GM23248 (cell line): ENCODE measurements at regions not wholly inside any gene's neighbourhood (a gene's known extent, or its start where the extent isn't known, plus 50 kb on each side); places are given as distances from the start of the nearest gene placed in this dataset.

Experiments
- DNase-seq: peaks from one replicate; pipeline ENCODE4 v3.0.0-alpha.2; 2015
- H2AFZ ChIP-seq: fragments of 200-600 bp; sonication (generic); 2 replicates; pipeline ENCODE4 v1.6.1; 2016; ENCODE audit warnings: antibody characterized with exemption
- H3F3A ChIP-seq: fragments of 200-600 bp; sonication (generic); 2 replicates; pipeline ENCODE4 v1.6.1; 2016; ENCODE audit warnings: mild to moderate bottlenecking, antibody characterized with exemption, mixed run types; ENCODE audit not compliant: insufficient read depth
- H3K27ac ChIP-seq: fragments of 200-600 bp; sonication (generic); 2 replicates; pipeline ENCODE4 v1.5.1; 2016; ENCODE audit warnings: mild to moderate bottlenecking
- H3K27me3 ChIP-seq: fragments of 200-600 bp; sonication (generic); replicated peaks from 2 replicates; pipeline ENCODE4 v1.6.1; 2016; ENCODE audit warnings: mild to moderate bottlenecking; ENCODE audit not compliant: insufficient read depth
- H3K36me3 ChIP-seq: fragments of 200-600 bp; sonication (generic); 2 replicates; pipeline ENCODE4 v1.6.1; 2016; ENCODE audit warnings: low read depth, mild to moderate bottlenecking
- H3K4me1 ChIP-seq: fragments of 200-600 bp; sonication (generic); 2 replicates; pipeline ENCODE4 v1.6.1; 2016; ENCODE audit warnings: mild to moderate bottlenecking; ENCODE audit not compliant: insufficient read depth
- H3K4me2 ChIP-seq: fragments of 200-600 bp; sonication (generic); one replicate; pipeline ENCODE4 v1.6.1; 2016; ENCODE audit warnings: mild to moderate bottlenecking; ENCODE audit not compliant: unreplicated experiment
- H3K4me3 ChIP-seq: fragments of 200-600 bp; sonication (generic); 2 replicates; pipeline ENCODE4 v1.5.1; 2016; ENCODE audit warnings: mild to moderate bottlenecking
- H3K79me2 ChIP-seq: fragments of 200-600 bp; sonication (generic); 2 replicates; pipeline ENCODE4 v1.6.1; 2016; ENCODE audit warnings: mild to moderate bottlenecking; ENCODE audit not compliant: insufficient read depth
- H3K9ac ChIP-seq: fragments of 200-600 bp; sonication (generic); 2 replicates; pipeline ENCODE4 v1.6.1; 2016; ENCODE audit warnings: mild to moderate bottlenecking
- H3K9me2 ChIP-seq: fragments of 200-600 bp; sonication (generic); 2 replicates; pipeline ENCODE4 v1.6.1; 2016; ENCODE audit warnings: mixed run types, mild to moderate bottlenecking, moderate library complexity; ENCODE audit not compliant: insufficient read depth
- H3K9me3 ChIP-seq: fragments of 200-600 bp; sonication (generic); one replicate; pipeline ENCODE4 v1.6.1; 2017; ENCODE audit warnings: low read depth
- H4K20me1 ChIP-seq: fragments of 200-600 bp; sonication (generic); 2 replicates; pipeline ENCODE4 v1.6.0; 2016; ENCODE audit not compliant: insufficient read depth
- EZH2 ChIP-seq: fragments of 200-600 bp; sonication (generic); IDR thresholded peaks from 2 replicates; pipeline ENCODE4 v1.6.1; 2018; ENCODE audit warnings: antibody characterized with exemption, mild to moderate bottlenecking; ENCODE audit not compliant: insufficient read depth, poor library complexity, severe bottlenecking
- EZH2phosphoT487 ChIP-seq: fragments of 200-600 bp; sonication (generic); IDR thresholded peaks from 2 replicates; pipeline ENCODE4 v1.6.1; 2018; ENCODE audit warnings: antibody characterized with exemption, moderate library complexity, mild to moderate bottlenecking, low read depth; ENCODE audit not compliant: insufficient read depth
- WGBS, 2 experiments: methylation state at CpG; one replicate each; pipeline ENCODE4 v1.1.6; 2015 to 2017; ENCODE audit warnings: low lambda C conversion rate in 2 of 2, low coverage in 1 of 2; ENCODE audit errors: missing lambda C conversion rate in 2 of 2; 5-methylcytosine and 5-hydroxymethylcytosine counted together
- in situ Hi-C: fragments of 300-500 bp; cut with MboI; formaldehyde crosslinking; loops from 2 replicates; pipeline ENCODE4 v1.15.0; 2020

- no peak overlapping the region for H3K4me3 ChIP-seq
- in situ Hi-C loops: no loop called here
Observed at GRCh38 chr1:70667494-70668170, 256.6 kb downstream of the CTH start.

GRCh38 chr1:70671006-70671405, 259.9 kb downstream of the CTH start:
- Histone ChIP-seq H3K4me1 (no peaks in the 10 kb centered on the region), H3K9ac (no peak overlapping the region), H3K4me3 (no peak overlapping the region), H3K9me3 (no peaks in the 10 kb centered on the region), H3F3A (no peaks in the 10 kb centered on the region), H4K20me1 (no peaks in the 10 kb centered on the region), H3K4me2 (no peak overlapping the region), H3K27me3 (0 out of 2 replicates have a peak, but pooled peaks cover 4% of the 10 kb centered on the region), H3K79me2 (no peaks in the 10 kb centered on the region), H3K27ac (no peak overlapping the region), H3K9me2 (no peaks in the 10 kb centered on the region), H3K36me3 (no peaks in the 10 kb centered on the region), H2AFZ (no peak overlapping the region)
- WGBS, 2 experiments: 78 to 79% methylated on average over 4 of the region's 4 CpGs
- in situ Hi-C loops: no loop called here
- no peak for DNase-seq
- no peak for TF ChIP-seq EZH2phosphoT487
- TF ChIP-seq EZH2: no peak

More at GRCh38 chr1:70667494-70668170, 256.6 kb downstream of the CTH start:
- no peak overlapping the region for H3K4me2 ChIP-seq
- no peaks in the 10 kb centered on the region for H3K36me3 ChIP-seq
- H3K9ac ChIP-seq: no peak overlapping the region
- H2AFZ ChIP-seq: no peak overlapping the region
- H3K79me2 ChIP-seq: no peaks in the 10 kb centered on the region
- peak; percentile 4 for DNase-seq
- H3K9me2 ChIP-seq: no peaks in the 10 kb centered on the region
- no peaks in the 10 kb centered on the region for H4K20me1 ChIP-seq
- H3K27ac ChIP-seq: no peak overlapping the region
- H3K4me1 ChIP-seq: no peaks in the 10 kb centered on the region
- H3F3A ChIP-seq: no peaks in the 10 kb centered on the region
- TF ChIP-seq EZH2 (no peak), EZH2phosphoT487 (no peak)
- no peaks in the 10 kb centered on the region for H3K27me3 ChIP-seq
- H3K9me3 ChIP-seq: no peaks in the 10 kb centered on the region

GRCh38 chr1:70672442-70672888, 261.4 kb downstream of the CTH start:
- DNase-seq: no peak
- no peak overlapping the region for H2AFZ ChIP-seq
- no peaks in the 10 kb centered on the region for H3F3A ChIP-seq
- no peaks in the 10 kb centered on the region for H4K20me1 ChIP-seq
- no peaks in the 10 kb centered on the region for H3K79me2 ChIP-seq
- no peaks in the 10 kb centered on the region for H3K4me1 ChIP-seq
- WGBS, 2 experiments: 8 to 15% methylated on average over 3 of the region's 3 CpGs
- no peaks in the 10 kb centered on the region for H3K36me3 ChIP-seq
- TF ChIP-seq EZH2: no peak
- TF ChIP-seq EZH2phosphoT487: no peak
- no peak overlapping the region for H3K4me2 ChIP-seq
- no peak overlapping the region for H3K27ac ChIP-seq
- H3K27me3 ChIP-seq: 0 out of 2 replicates have a peak, but pooled peaks cover 4% of the 10 kb centered on the region
- in situ Hi-C loops: no loop called here
- no peaks in the 10 kb centered on the region for H3K9me3 ChIP-seq
- no peaks in the 10 kb centered on the region for H3K9me2 ChIP-seq
- no peak overlapping the region for H3K9ac ChIP-seq
- no peak overlapping the region for H3K4me3 ChIP-seq

GRCh38 chr1:70674941-70675685, 264.0 kb downstream of the CTH start:
- TF ChIP-seq EZH2phosphoT487 (no peak), EZH2 (no peak)
- no peak overlapping the region for H3K4me3 ChIP-seq
- no peaks in the 10 kb centered on the region for H3K36me3 ChIP-seq
- no peaks in the 10 kb centered on the region for H3K9me2 ChIP-seq
- no peaks in the 10 kb centered on the region for H3K9me3 ChIP-seq
- H3F3A ChIP-seq: no peaks in the 10 kb centered on the region
- 70 to 72% methylated on average over 3 of the region's 3 CpGs for WGBS, 2 experiments
- no peak overlapping the region for H3K27ac ChIP-seq
- H3K4me1 ChIP-seq: no peaks in the 10 kb centered on the region
- no peak overlapping the region for H2AFZ ChIP-seq
- in situ Hi-C loops: no loop called here
- 0 out of 2 replicates have a peak, but pooled peaks cover 4% of the 10 kb centered on the region for H3K27me3 ChIP-seq
- H3K79me2 ChIP-seq: no peaks in the 10 kb centered on the region
- H3K4me2 ChIP-seq: no peak overlapping the region
- no peak for DNase-seq
- no peaks in the 10 kb centered on the region for H4K20me1 ChIP-seq
- no peak overlapping the region for H3K9ac ChIP-seq
